HG03097 (cell line): ENCODE measurements at regions not wholly inside any gene's neighbourhood (a gene's known extent, or its start where the extent isn't known, plus 50 kb on each side); places are given as distances from the start of the nearest gene placed in this dataset.

Experiments used
- ATAC-seq: cut with Tn5 transposase; IDR thresholded peaks from one replicate; pipeline ENCODE4 v1.9.1; 2021; ENCODE audit not compliant: unreplicated experiment, low FRiP score

DNA sequence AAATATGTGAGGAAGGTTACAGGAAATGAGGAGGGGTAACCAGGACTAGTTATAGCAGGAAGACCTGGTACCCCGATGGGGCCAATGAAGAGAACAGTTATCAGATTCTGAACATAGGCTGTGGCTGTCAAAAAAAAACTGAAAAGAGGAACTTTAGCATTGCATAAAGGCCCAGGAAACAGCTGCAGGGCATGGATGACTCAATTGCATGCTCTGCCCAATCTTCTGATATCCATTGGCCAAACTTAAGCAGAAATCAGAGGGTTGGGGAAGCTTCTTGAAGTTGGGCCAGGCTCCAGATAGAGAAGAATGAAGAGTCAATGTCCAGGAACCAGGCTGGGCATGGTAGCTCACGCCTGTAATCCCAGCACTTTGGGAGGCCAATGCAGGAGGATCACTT, 1222.4 kb upstream of the PRKX start:
- ATAC-seq, result no peak

DNA sequence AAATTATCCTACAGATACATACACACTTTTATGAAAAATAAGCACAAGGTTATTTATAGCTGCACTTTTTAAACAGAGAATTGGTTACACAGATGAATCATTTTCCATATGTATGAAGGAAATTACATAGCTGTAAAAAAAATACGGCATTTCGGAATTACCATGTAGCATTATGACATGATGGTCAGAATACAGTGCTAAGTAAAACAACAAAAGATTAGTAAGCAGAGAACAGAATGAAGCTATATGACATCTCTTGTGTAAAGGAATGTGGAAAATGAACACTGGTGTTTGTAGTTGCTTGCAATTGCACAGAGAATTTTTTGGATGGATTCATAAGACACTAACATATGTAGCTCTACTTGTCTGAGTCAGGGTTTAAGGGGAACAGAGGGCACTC, 1222.0 kb upstream of the PRKX start:
- no peak for ATAC-seq

DNA sequence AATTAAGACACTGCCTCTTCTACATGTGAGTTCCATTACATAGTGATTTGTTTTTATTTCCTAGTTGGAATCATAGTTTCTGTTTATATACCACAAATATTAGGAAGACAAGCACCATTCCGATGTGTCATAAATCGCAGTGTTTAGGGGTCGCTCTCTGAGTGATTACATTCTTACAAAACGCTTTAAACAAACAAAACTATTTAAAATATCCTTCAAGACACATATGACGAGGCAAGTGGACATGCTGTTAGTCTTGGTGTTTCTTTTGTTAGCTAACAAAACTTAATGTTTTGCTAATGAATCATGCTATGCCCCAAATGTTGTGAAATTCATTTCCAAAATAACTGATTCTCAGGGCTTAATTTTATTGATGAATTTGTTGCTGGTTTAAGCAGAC, 1219.3 kb upstream of the PRKX start:
- ATAC-seq, result no peak

DNA sequence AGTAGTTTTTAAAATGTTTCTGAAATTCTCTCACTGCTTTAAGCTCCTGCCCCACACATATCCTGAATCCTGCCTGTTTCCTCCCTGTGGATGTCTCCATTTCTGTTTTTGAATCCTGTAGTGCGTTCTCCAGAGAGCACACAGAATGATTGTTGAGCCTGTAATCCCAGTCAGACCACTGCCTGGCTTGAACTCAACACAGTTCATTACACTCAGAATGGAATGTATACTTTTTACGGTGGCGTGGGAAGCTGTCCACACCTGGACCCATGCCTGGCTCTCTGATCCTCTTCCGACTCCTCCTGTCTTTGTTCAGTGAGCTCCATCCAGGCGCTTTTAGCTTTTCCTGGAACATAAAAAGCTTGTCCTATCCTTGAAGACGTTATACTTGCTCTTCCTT, 1217.0 kb upstream of the PRKX start:
- no peak for ATAC-seq

DNA sequence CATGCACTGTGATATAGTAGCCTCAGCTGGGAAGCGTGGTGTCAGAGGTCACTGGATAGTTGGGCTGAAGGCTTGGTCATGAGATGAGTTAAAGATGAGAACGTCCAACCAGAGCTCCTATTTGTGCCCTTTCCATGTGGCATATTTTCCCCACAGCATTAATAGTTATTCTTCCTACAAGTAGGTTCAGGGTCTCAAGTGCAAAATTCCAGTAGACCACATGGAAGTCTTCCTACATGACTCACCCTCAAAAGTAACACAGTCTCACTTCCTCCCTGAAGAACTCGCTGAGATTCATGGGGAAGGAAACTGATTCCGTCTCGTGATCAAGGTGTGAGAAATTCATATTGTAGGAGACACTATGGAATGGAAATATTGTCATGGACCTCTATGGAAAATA, 1212.5 kb upstream of the PRKX start:
- ATAC-seq, result no peak

DNA sequence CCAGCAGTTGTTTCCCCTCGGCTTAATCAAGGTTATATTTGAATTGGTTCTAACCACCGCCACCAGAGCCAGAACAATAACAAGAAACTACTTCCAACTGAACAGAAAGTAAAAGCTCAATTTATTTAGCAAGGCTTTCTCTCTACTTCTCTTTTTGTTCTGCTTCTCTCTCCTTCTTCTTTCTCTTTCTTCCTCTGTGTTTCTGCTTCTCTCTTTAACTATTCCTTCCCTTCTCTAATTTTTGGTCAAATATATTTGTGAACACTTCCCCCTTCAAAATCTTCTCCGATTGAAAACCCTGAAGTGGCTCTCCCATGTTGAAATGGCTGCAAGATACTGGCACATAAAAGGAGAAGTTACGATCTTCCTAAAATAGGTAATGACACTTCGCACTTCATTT, 1195.9 kb upstream of the PRKX start:
- ATAC-seq, result no peak

DNA sequence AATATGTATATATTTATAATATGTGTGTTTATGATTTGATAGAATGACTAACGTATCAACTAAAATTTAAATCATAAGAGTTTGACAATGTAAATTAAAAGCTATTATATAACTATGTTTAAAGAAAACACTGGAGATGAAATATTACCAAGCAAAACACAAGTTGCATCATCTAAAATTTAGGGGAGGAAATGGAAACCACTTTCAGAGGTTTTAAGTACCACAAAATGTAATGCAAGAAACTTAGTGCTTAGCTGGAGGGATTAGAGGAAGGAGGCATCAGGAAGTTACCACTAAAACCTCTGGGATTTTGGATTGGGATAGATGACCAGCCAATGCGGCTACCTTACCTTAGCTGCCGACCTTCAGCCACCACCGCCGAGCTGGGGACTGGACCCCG, 1192.1 kb upstream of the PRKX start:
- no peak for ATAC-seq

DNA sequence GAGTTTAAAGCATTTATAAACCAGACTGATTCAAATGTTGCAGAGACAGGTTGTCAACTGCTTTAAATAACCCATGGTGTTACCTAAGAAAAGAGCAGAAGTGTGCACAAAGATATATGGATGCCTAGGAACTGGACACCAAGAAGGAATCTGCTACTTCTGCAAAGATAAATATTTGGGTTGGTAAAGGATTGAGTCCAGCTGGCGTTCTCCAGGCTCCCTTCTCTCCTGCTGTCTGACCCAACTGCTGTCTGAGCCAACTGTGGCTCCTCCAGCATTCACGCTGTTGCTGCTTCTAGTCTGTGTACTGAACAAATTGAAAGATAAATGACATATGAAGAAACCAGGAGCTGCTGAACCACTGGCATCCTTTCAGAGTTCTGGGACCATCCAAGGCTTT, 1167.8 kb upstream of the PRKX start:
- ATAC-seq, result no peak

DNA sequence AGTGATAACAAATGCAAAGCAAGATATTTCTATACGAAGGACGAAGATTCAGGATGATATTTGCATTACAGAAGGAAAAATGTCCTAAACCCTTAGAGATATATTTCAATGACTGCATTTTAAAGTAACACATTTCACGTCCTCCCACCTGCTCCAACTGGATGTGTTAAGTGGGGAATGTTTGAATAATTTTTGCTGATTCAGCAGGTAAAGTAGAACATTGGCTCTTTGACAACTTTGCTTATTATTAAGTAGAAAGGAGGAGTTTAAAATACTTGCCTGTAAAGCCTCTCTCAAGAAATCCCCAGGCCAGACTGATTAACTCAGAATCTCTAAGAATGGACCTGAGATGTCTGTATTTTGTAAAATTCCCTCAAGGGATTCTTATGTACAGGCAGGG, 1165.2 kb upstream of the PRKX start:
- ATAC-seq, result no peak

DNA sequence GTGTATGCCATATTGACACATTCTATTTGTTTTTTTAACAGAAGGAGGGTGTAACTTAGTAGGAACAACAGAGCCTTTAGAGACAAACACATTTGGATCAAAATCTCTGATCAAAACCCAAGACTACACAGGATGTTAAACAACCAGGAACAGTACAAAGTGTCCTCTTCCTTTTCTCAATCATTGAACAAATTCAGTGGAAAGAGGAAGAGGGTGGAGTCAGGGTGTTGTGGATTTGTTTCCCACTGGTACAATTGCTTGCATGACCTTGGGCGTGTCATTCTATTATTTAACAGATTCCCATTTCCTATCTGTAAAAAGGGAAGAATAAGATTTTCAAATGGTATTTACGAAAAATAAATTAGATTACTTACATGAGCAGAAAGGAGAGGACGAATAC, 1162.8 kb upstream of the PRKX start:
- no peak for ATAC-seq

DNA sequence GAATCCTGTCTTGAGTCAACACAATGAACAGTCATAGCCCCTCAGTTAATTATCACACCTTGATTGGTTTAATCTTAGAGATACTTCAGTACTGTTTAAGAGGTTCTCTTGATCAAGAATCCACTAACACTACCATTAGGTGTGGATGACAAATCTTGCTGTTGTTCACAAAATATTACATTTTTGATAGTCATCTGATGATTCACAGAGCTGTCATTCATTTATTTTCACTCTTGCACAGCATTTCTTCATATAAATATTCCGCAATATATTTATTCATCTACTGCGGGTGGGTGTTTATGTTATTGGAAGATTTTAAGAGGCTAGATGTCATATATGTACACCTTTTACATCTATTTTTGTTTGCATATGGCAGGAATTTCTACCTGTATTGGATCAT, 1138.1 kb upstream of the PRKX start:
- ATAC-seq, result no peak

DNA sequence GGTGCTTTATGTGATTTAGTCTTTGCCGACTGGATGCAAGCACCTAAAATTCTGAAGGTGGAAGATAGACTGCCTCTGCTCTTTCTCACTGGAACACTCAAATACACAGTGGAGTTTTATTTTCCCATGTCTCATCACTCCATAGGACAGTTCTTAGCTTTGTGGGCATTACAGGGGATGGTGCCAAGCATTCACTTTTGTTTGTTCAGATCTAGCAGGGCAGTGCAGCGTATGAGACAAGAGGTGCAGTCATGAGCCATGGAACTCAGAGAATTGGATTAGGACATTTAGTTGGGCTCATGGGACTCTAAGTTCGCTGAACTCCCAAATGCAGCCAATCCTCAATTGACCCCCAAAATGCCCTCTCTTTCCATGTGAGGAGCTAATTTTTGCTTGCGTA, 1136.9 kb upstream of the PRKX start:
- no peak for ATAC-seq

DNA sequence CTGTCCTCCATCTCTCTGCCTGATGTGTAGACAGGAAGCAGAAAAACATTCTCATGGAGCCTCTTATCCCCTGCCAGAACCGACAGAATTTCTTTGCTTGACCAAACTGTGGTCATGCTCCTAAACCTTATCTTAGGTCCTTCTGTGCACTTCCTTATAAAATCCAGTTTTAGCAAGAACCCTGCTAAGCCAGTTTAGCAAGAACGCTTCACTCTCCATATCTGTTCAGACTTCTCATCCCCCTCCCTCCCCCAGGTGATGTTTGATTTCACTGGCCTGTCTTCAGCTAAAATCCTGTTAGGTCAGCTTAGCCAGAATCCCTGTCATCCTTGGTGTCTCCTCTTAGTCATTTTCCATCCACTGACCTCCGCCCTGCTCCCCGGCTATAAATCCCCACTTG, 1130.9 kb upstream of the PRKX start:
- ATAC-seq, result no peak

DNA sequence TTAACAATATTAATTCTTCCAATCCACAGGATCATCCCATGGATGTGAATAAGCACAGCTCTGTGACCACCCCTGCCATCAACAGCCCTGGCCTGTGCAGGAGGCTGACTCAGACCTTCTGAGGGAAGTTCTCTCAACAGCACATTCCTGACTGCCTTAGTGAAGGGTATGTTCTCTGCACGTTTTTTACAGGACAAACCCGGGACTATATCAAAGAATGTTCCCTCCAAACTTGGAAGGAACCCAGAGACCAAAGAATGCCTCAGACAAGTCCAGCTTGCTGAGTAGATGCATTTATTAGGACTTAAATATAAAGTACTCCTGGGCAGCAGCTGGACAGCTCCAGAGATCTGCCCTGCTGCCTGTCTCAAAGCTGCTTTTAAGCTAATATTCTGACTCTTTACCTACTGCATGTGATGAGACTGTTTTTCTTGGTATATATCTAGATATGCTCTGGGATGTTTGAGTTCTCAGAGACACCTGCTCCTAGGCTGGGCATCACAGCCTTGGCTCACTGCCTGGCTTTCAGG, 1127.8 kb upstream of the PRKX start:
- ATAC-seq, result no peak

DNA sequence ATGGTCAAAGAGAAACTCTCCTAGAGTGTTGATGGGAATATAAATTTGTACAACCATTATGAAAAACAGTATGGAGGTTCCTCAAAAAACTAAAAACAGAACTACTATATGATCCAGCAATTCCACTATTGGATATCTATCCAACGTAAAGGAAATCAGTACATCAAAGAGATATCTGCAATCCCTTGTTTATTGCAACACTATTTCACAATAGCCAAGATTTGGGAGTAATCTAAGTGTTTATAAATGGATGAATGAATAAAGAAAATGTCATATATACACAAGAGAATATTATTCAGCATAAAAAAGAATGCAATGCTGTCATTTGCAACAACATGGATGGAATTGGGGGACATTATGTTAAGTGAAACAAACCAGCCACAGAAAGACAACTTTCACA, 1118.1 kb upstream of the PRKX start:
- no peak for ATAC-seq

DNA sequence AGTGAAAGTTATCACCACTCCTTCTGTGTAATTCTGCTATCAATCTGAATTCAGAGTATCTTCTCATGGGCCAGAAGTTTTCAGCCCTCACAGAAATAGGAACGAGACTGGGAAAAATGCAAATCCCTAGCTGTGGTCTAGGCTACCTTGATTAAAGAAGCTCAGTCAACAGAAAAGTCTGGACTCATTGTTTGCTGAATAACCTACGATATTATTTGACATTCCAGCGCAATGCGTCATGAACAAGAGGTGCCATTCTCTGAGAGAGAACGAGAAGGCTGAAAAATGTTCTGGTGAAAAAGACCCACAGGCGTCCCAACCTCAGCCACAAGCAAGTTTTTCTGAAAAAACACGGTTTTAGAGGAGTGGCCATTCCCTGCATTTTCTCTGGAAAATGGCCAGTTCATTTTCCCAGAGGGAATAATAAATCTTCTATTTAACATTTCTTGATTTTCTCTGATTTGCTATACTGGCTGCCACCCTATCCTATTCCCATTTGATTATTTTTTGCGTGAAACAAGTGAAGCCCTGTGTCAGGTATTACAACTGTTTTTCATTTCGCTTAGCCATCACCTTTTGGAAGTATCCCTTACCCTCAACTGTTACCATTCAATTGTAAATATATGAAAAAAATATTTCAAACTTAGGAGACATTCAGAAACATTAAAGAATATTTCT, 1117.6 kb upstream of the PRKX start:
- no peak for ATAC-seq

DNA sequence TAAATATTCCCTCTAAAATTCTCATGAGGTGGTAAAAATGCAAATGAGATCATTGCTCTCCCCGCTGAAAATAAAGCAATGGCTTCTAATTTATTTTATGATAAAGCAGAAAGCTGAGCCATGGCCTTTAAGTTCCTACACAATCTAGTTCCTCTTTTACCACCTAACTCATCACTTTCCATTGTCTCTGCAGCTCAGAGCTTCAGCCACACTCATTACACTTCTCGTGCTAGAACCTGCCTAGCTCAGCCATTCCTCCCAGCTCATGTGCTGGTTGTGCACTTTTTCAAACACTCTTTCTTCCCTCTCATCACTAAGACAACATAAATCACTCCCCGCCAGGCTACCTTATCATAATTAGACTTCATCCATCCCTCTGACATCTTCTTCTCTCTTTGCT, 1112.1 kb upstream of the PRKX start:
- no peak for ATAC-seq

DNA sequence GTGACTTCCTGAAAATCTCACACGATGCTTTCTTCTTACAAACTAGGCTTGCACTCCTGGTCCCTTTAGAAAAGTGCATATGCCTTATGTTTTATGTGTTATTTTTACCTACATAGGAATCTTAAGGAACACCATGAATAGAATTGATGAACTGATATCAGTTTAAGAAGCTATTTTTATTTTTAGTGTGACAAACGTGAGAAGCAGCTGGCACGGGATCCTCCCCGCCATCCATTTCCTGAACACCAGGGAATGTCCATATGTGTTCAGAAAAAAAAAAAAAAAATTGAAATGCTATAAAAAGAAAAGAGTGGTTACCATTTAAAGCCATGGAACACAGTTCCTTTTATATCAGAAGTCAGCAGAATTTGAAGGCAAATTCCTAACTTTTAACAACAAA, 1096.1 kb upstream of the PRKX start:
- no peak for ATAC-seq

DNA sequence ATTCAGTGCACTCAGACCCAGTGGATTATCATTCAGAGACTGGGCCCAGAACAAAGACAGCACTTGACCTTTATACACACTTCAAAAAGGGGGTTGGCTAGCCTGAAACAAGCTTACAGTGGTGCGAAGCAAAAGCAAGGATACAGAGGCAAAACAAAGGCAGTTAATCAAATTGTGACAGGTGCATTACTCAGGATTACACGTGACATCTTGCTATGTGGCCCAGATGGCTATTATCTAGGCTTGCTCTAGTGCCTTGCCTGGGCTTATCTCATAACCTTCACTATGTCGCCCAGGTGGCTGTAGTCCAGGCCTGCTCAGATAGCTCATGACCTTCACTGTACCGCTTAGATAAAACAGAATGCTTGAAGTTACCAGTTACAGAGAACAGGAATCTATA, 1092.1 kb upstream of the PRKX start:
- no peak for ATAC-seq

DNA sequence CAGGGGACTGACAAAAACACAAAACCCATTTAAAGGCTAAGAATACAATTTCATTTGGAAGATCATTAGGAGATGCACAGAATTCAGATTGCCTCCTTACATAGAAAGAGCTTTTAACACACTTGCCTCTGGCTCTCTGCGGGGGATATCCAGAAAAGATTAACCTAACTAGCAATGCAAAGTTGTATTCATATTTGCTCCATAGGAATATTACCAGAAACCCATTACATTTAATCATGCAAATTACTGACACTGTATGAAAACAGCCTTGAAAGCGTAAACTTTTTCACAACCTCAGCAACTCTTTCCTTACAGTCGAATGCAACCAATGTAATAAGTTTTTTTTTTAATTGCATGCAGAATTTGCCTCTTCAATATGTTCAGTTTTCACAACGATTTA, 1087.3 kb upstream of the PRKX start:
- ATAC-seq, result no peak

DNA sequence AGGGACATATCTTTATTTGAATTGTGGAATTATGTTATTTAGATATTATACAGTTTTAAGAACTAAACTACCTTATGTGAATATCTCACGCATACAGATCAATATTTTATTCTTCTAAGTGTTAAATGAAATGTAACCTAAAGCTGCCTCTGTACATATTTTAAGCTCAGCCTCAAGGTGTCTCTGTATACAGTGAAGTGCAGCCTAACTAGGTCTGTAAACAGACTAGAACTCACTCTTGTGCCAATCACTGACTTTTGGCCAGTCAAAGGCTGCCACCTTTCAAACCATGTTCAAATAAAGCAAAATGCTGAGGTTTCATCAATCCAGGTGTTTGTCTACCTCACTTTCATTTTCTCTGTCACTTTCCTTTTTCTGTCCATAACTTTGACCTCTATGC, 1074.5 kb upstream of the PRKX start:
- ATAC-seq, result no peak

DNA sequence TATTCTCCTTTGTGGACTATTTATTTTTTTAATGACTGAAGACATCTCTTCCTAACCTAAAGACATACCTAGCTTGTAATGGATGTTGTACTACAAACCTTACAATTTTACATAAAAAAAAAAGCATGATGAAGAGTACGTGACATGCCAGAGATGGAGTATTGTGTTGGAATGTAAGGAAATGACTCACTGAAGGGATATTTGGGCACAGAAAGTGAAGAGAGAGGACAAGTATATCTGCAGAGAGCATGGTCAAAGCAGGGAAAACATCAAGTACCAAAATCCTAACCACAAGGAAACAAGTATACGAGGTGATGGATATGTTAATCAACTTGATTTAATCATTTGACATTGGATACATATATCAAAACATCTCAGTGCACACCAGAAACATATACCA, 1051.4 kb upstream of the PRKX start:
- ATAC-seq, result no peak

DNA sequence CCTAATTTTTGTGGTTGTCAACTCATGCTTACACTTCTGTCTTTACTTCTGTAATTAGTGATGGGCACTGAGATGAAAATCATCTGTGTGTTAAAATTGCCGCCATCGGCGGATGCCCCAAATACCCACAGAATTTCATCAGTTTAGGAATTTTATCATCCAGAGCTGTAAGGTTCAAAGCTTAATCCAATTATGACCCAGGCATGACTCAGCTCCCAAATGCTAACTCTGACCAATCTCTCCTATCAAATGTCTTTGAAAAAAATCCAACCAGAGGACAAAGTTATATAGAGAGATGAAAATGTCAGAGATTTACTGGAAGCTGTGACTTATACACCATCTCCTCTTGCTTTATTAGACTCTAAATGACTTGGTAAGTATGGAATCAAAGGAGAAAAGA, 1048.7 kb upstream of the PRKX start:
- no peak for ATAC-seq
